Stomach (tissue), 8 donors: ENCODE measurements at regions not wholly inside any gene's neighbourhood (a gene's known extent, or its start where the extent isn't known, plus 50 kb on each side); places are given as distances from the start of the nearest gene placed in this dataset.

Experiments
- DNase-seq, 2 donors: peaks; one replicate each; pipeline versions ENCODE4 v3.0.0 to v3.0.0-alpha.2; 2013 to 2019
- H3K27ac ChIP-seq, 5 donors: fragments of 200-600 bp in 4 of 5; sonication (generic) in 4 of 5; one replicate each; pipeline ENCODE4 v1.5.1; 2013 to 2019; ENCODE audit warnings: mild to moderate bottlenecking in 1 of 5, moderate library complexity in 1 of 5
- H3K27me3 ChIP-seq, 3 donors: fragments of 200-600 bp; sonication (generic); one replicate each; pipeline ENCODE4 v1.5.1; 2017 to 2019; ENCODE audit warnings: mixed run types in 1 of 3
- H3K36me3 ChIP-seq, 4 donors: fragments of 200-600 bp; sonication (generic); 1 replicate in 3 of 4; 2 replicates in 1 of 4; pipeline ENCODE4 v1.5.1; 2016 to 2019
- H3K4me1 ChIP-seq, 4 donors: fragments of 200-600 bp; sonication (generic); one replicate each; pipeline ENCODE4 v1.5.1; 2016 to 2019
- H3K4me3 ChIP-seq, 4 donors: fragments of 200-600 bp; sonication (generic) in 3 of 4; one replicate each; pipeline ENCODE4 v1.5.1; 2016 to 2019; ENCODE audit warnings: mild to moderate bottlenecking in 1 of 4
- H3K9me3 ChIP-seq, 4 donors: fragments of 200-600 bp; sonication (generic); one replicate each; pipeline ENCODE4 v1.5.1; 2016 to 2019
- CTCF ChIP-seq, 7 experiments: fragments of 450-650 bp in 4 of 7; fragments of 200-600 bp in 3 of 7; sonication (generic) in 3 of 7; IDR thresholded peaks; one replicate each; pipeline ENCODE4 v1.5.1; 2016 to 2019; ENCODE audit warnings: antibody characterized with exemption in 7 of 7, control low read depth in 2 of 7, mild to moderate bottlenecking in 1 of 7
- EP300 ChIP-seq: sonication (generic); formaldehyde crosslinking; IDR thresholded peaks from one replicate; pipeline ENCODE4 v1.6.1; 2017; ENCODE audit warnings: antibody characterized with exemption
- POLR2A ChIP-seq, 4 donors: fragments of 450-650 bp; IDR thresholded peaks; one replicate each; pipeline ENCODE4 v1.6.1; 2016; ENCODE audit warnings: antibody characterized with exemption in 4 of 4, control low read depth in 2 of 4, mild to moderate bottlenecking in 1 of 4, moderate library complexity in 1 of 4
- POLR2AphosphoS5 ChIP-seq, 3 donors: sonication (generic); formaldehyde crosslinking; IDR thresholded peaks; one replicate each; pipeline ENCODE4 v1.6.1; 2016; ENCODE audit warnings: antibody characterized with exemption in 3 of 3
- WGBS, 5 donors: extraction: QIAGEN DNeasy Blood & Tissue Kit in 3 of 5; methylation state at CpG; one replicate each; pipeline versions ENCODE4 v1.1.5 to v1.1.7; 2013 to 2018; 5-methylcytosine and 5-hydroxymethylcytosine counted together
- intact Hi-C: fragments of 100-400 bp; cut with DNase I; formaldehyde crosslinking; loops from one replicate; pipeline ENCODE4 v1.15.1; 2023; ENCODE audit warnings: low total_unique reads
- donor health status: healthy with polysubstance abuse.
- donor health status: Bipolar disorder and iron deficiency.
- donor health status: healthy.

GRCh38 chr7:20554072-20554471 is 61.4 kb upstream of the ABCB5 start:
- no peaks in the 10 kb centered on the region for H3K27me3 ChIP-seq
- no peaks in the 10 kb centered on the region for H3K9me3 ChIP-seq
- H3K36me3 ChIP-seq: no peaks in the 10 kb centered on the region
- no peak overlapping the region for H3K27ac ChIP-seq
- H3K4me1 ChIP-seq: no peaks in the 10 kb centered on the region
- no peak overlapping the region for H3K4me3 ChIP-seq
- WGBS, 5 donors: 79 to 91% (median 86%) methylated on average over 3 of the region's 3 CpGs
- intact Hi-C loops: no loop called here
- TF ChIP-seq POLR2AphosphoS5 (IDR thresholded peaks at IDR 0.05) (no peak), EP300 (no peak), POLR2A (IDR thresholded peaks at IDR 0.05) (no peak), CTCF (IDR thresholded peaks at IDR 0.05) (no peak)
- no peak for DNase-seq

GRCh38 chr7:20556091-20556490 is 59.4 kb upstream of the ABCB5 start:
- TF ChIP-seq CTCF (IDR thresholded peaks at IDR 0.05): no peak
- no peak for TF ChIP-seq POLR2A (IDR thresholded peaks at IDR 0.05)
- H3K36me3 ChIP-seq: no peaks in the 10 kb centered on the region
- no peak overlapping the region for H3K27ac ChIP-seq
- no peak for DNase-seq
- no peaks in the 10 kb centered on the region for H3K4me1 ChIP-seq
- H3K9me3 ChIP-seq: no peaks in the 10 kb centered on the region
- no peak overlapping the region for H3K4me3 ChIP-seq
- WGBS, 5 donors: 77 to 88% (median 81%) methylated on average over 4 of the region's 4 CpGs
- H3K27me3 ChIP-seq: peaks cover 0 to 3% (median 0%) of the 10 kb centered on the region in 3 donors
- intact Hi-C loops: no loop called here

DNA sequence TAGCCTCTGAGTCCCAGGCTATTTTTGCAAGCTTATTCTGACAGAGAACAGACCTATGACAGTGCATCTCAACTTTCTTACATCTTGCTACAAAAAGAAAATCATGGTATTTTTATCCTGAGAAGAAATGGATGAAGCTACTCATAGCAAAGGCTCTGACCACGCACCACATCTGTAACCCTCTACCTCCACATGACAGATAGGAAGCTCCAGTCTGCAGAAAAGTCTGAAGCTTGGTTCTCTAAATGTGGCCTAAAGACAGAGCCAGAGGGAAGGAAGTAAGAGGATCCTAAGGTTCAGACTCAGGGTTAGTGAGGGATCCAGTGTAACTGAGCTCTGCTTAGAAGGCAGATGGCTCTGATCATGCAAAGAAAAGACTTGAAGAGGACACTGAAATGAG is 58.4 kb upstream of the ABCB5 start:
- intact Hi-C loops: no loop called here
- WGBS, 5 donors: 75 to 85% (median 82%) methylated on average over 1 of the region's 1 CpG
- no peaks in the 10 kb centered on the region for H3K36me3 ChIP-seq
- no peak for DNase-seq
- H3K9me3 ChIP-seq: no peaks in the 10 kb centered on the region
- H3K27ac ChIP-seq: no peak overlapping the region
- TF ChIP-seq EP300 (no peak), CTCF (IDR thresholded peaks at IDR 0.05) (no peak), POLR2AphosphoS5 (IDR thresholded peaks at IDR 0.05) (no peak), POLR2A (IDR thresholded peaks at IDR 0.05) (no peak)
- no peak overlapping the region for H3K4me3 ChIP-seq
- H3K4me1 ChIP-seq: no peaks in the 10 kb centered on the region
- H3K27me3 ChIP-seq: peaks cover 0 to 3% (median 0%) of the 10 kb centered on the region in 3 donors

- Histone ChIP-seq H3K27me3 (peaks cover 0 to 3% (median 0%) of the 10 kb centered on the region in 3 donors), H3K9me3 (no peaks in the 10 kb centered on the region), H3K4me1 (no peaks in the 10 kb centered on the region), H3K36me3 (no peaks in the 10 kb centered on the region), H3K4me3 (no peak overlapping the region), H3K27ac (no peak overlapping the region)
- WGBS, 5 donors: 84 to 90% (median 88%) methylated on average over 21 to 22 of the region's 22 CpGs
- no peak for DNase-seq
- no peak for TF ChIP-seq POLR2AphosphoS5 (IDR thresholded peaks at IDR 0.05)
- no peak for TF ChIP-seq POLR2A (IDR thresholded peaks at IDR 0.05)
- TF ChIP-seq EP300: no peak
- TF ChIP-seq CTCF (IDR thresholded peaks at IDR 0.05): no peak
- intact Hi-C loops: no loop called here
These were observed 56.3 kb upstream of the ABCB5 start for GRCh38 chr7:20558963-20559716.
